Glutamatergic neuron (in vitro differentiated cells): ENCODE measurements at regions not wholly inside any gene's neighbourhood (a gene's known extent, or its start where the extent isn't known, plus 50 kb on each side); places are given as distances from the start of the nearest gene placed in this dataset.

ENCODE experiments used
- DNase-seq: peaks from one replicate; pipeline ENCODE4 v3.0.0; 2022
- H3K27ac Mint-ChIP-seq: one replicate; pipeline ENCODE4 v1.8.0; 2020; ENCODE audit warnings: mild to moderate bottlenecking, mixed read lengths, inconsistent platforms; ENCODE audit not compliant: unreplicated experiment
- H3K27me3 Mint-ChIP-seq: one replicate; pipeline ENCODE4 v1.8.0; 2020; ENCODE audit warnings: mild to moderate bottlenecking, moderate library complexity, mixed read lengths, inconsistent platforms; ENCODE audit not compliant: unreplicated experiment
- H3K36me3 Mint-ChIP-seq: one replicate; pipeline ENCODE4 v1.8.0; 2020; ENCODE audit warnings: mild to moderate bottlenecking, mixed read lengths, inconsistent platforms; ENCODE audit not compliant: unreplicated experiment
- H3K4me1 Mint-ChIP-seq: one replicate; pipeline ENCODE4 v1.8.0; 2020; ENCODE audit warnings: mild to moderate bottlenecking, low read depth, mixed read lengths, inconsistent platforms; ENCODE audit not compliant: unreplicated experiment
- H3K4me3 Mint-ChIP-seq: one replicate; pipeline ENCODE4 v1.8.0; 2020; ENCODE audit warnings: mild to moderate bottlenecking, mixed read lengths, inconsistent platforms; ENCODE audit not compliant: unreplicated experiment
- H3K9me3 Mint-ChIP-seq: one replicate; pipeline ENCODE4 v1.8.0; 2020; ENCODE audit warnings: mild to moderate bottlenecking, moderate library complexity, mixed read lengths, inconsistent platforms; ENCODE audit not compliant: unreplicated experiment
- CTCF ChIP-seq: fragments of 200-600 bp; sonication (generic); IDR thresholded peaks from one replicate; pipeline ENCODE4 v1.5.0; 2021; ENCODE audit not compliant: partially characterized antibody, unreplicated experiment

- H3K4me1 Mint-ChIP-seq = no peaks in the 10 kb centered on the region
- H3K27ac Mint-ChIP-seq = no peak overlapping the region
- no peak for DNase-seq
- no peaks in the 10 kb centered on the region for H3K36me3 Mint-ChIP-seq
- no peak for TF ChIP-seq CTCF
- no peaks in the 10 kb centered on the region for H3K9me3 Mint-ChIP-seq
- no peaks in the 10 kb centered on the region for H3K27me3 Mint-ChIP-seq
- H3K4me3 Mint-ChIP-seq = no peak overlapping the region
Measured at GRCh38 chr4:17082186-17082585, 183.7 kb upstream of the LDB2 start.

- Mint-ChIP-seq H3K27ac (no peak overlapping the region), H3K4me1 (no peaks in the 10 kb centered on the region), H3K36me3 (no peaks in the 10 kb centered on the region), H3K9me3 (no peaks in the 10 kb centered on the region), H3K27me3 (no peaks in the 10 kb centered on the region), H3K4me3 (no peak overlapping the region)
- DNase-seq = no peak
- no peak for TF ChIP-seq CTCF
Measured at GRCh38 chr4:17081179-17081578, 182.7 kb upstream of the LDB2 start.

- H3K9me3 Mint-ChIP-seq = no peaks in the 10 kb centered on the region
- TF ChIP-seq CTCF = no peak
- no peaks in the 10 kb centered on the region for H3K27me3 Mint-ChIP-seq
- no peaks in the 10 kb centered on the region for H3K4me1 Mint-ChIP-seq
- DNase-seq = no peak
- H3K27ac Mint-ChIP-seq = no peak overlapping the region
- H3K4me3 Mint-ChIP-seq = no peak overlapping the region
- no peaks in the 10 kb centered on the region for H3K36me3 Mint-ChIP-seq
Measured at GRCh38 chr4:17077105-17077504, 178.7 kb upstream of the LDB2 start.

GRCh38 chr4:17072483-17072882 lies 174.0 kb upstream of the LDB2 start:
- Mint-ChIP-seq H3K27me3 (no peaks in the 10 kb centered on the region), H3K4me1 (no peaks in the 10 kb centered on the region), H3K27ac (no peak overlapping the region), H3K36me3 (no peaks in the 10 kb centered on the region), H3K9me3 (no peaks in the 10 kb centered on the region), H3K4me3 (no peak overlapping the region)
- DNase-seq = no peak
- no peak for TF ChIP-seq CTCF

GRCh38 chr4:17068891-17069290 lies 170.4 kb upstream of the LDB2 start:
- no peaks in the 10 kb centered on the region for H3K27me3 Mint-ChIP-seq
- H3K9me3 Mint-ChIP-seq = no peaks in the 10 kb centered on the region
- no peak for TF ChIP-seq CTCF
- no peak overlapping the region for H3K4me3 Mint-ChIP-seq
- no peaks in the 10 kb centered on the region for H3K4me1 Mint-ChIP-seq
- no peak overlapping the region for H3K27ac Mint-ChIP-seq
- H3K36me3 Mint-ChIP-seq = no peaks in the 10 kb centered on the region
- no peak for DNase-seq
